ENCODE measurements at regions not wholly inside any gene's neighbourhood (a gene's known extent, or its start where the extent isn't known, plus 50 kb on each side); places are given as distances from the start of the nearest gene placed in this dataset.

DNA sequence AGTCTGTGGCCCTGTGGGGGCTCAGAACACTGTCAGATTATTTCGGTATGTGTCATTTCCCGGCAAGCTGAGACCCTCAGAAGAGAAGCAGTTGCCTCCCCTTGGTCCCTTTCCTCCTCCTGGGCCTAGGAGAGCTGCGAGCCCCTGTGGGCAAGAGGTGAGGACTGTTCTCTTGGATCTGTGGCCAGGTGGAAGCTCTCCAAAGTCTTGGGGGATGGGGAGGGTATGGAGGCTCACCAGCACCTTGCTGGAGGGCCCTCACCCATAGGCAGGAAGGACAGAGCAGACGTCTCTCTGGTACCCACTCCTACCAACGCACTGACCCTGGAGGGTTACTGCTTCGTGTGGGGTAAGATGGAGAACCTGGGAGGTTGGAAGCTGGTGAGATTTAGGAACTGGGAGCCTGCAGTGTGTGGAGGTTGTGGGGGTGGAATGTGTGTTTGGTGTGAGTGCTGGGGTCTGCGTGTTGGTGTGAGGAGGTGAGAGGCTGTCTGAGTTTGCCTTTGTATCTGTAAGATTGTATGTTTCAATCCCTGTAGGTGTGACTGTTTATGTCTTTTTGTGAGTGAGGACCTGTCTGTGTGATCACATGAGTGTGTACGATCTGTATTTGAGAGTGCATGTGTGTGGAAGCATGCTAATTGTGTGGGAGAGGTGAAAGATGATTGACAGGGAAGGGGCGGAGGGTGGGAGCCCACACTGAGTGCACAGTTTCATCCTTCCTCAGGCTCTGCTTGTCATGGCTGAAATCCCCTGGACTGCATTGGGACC, 52.4 kb upstream of the PSD2 start:
- H3K36me3 ChIP-seq (ENCODE audit: control insufficient read depth, insufficient read depth, low read length), result no peaks in the 10 kb centered on the region
- H3K4me3 ChIP-seq (ENCODE audit: low read length), result no peak overlapping the region
- H3K4me1 ChIP-seq (ENCODE audit: control insufficient read depth, insufficient read depth, low read length), result peaks cover 78% of the 10 kb centered on the region
- peaks cover 17% of the 10 kb centered on the region for H3K27me3 ChIP-seq (ENCODE audit: control insufficient read depth, insufficient read depth, low read length)
- no peaks in the 10 kb centered on the region for H3K9me3 ChIP-seq (replicated peaks; ENCODE audit: control insufficient read depth, low read depth, low read length)
- peak; percentile 3 for DNase-seq
- WGBS (ENCODE audit: insufficient coverage), result 84% methylated on average over 4 of the region's 9 CpGs
- no peak overlapping the region for H3K27ac ChIP-seq (ENCODE audit: low read length)

DNA sequence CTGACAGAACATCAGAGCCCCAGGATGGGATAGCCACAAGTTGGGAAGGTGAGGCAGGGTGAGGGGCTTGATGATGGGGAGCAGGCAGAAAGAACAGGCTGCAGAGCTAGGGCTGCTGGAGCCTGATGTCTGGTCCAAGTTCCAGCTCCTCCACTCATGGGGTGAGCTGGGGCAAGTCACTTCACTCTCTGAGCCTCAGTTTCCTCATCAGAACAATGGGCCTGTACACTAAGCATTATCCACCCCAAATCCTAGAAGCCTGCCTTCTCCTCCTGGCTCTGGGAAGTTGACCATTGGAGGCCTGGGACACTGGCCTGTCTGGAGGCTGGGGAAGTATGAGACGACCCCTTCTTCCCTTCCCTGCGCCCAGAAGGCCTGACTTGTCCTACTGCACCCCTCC, 51.8 kb upstream of the PSD2 start:
- no peaks in the 10 kb centered on the region for H3K36me3 ChIP-seq (ENCODE audit: control insufficient read depth, insufficient read depth, low read length)
- no peaks in the 10 kb centered on the region for H3K9me3 ChIP-seq (replicated peaks; ENCODE audit: control insufficient read depth, low read depth, low read length)
- DNase-seq, result no peak
- H3K27ac ChIP-seq (ENCODE audit: low read length), result peak overlapping the region; percentile 86
- no peak overlapping the region for H3K4me3 ChIP-seq (ENCODE audit: low read length)
- WGBS (ENCODE audit: insufficient coverage), result 80% methylated on average over 1 of the region's 2 CpGs
- H3K4me1 ChIP-seq (ENCODE audit: control insufficient read depth, insufficient read depth, low read length), result peaks cover 84% of the 10 kb centered on the region
- peaks cover 22% of the 10 kb centered on the region for H3K27me3 ChIP-seq (ENCODE audit: control insufficient read depth, insufficient read depth, low read length)

DNA sequence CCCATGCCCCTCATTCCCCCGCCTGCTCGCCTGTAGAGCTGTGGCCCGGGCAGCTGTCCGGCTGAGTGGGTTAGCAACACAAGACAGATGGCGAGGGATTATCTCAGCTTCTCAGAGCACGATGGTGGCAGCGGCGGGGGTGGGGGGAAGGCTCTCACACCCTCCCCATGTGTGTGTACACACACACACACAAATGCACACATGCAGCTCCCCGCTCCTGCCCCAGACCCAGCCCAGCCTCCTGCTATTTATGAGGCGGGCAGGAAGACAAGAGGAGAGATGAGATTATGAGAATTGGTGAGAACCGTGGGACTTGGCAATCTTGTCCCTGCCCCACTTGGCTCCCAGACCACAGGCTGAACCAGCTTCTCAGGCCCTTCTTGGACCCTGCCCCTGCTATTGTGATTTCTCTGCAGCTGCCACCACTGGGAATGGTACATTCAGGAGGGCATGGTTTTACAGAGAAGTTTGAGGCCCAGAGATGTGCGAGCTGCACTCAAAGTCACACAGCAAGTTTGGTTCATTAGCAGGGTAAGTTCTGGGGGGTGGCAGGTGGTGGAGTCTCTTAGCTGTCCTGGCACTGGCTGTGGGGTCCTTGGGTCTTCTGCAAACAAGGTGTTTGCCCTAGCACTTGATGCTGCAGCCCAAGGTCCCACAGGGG, 51.0 kb upstream of the PSD2 start:
- H3K9me3 ChIP-seq (replicated peaks; ENCODE audit: control insufficient read depth, low read depth, low read length), result no peaks in the 10 kb centered on the region
- peak overlapping the region; percentile 86 for H3K27ac ChIP-seq (ENCODE audit: low read length)
- H3K27me3 ChIP-seq (ENCODE audit: control insufficient read depth, insufficient read depth, low read length), result peaks cover 28% of the 10 kb centered on the region
- 53% methylated on average over 2 of the region's 12 CpGs for WGBS (ENCODE audit: insufficient coverage)
- no peak overlapping the region for H3K4me3 ChIP-seq (ENCODE audit: low read length)
- H3K36me3 ChIP-seq (ENCODE audit: control insufficient read depth, insufficient read depth, low read length), result no peaks in the 10 kb centered on the region
- peaks cover 82% of the 10 kb centered on the region for H3K4me1 ChIP-seq (ENCODE audit: control insufficient read depth, insufficient read depth, low read length)
- peak; percentile 87 for DNase-seq

DNA sequence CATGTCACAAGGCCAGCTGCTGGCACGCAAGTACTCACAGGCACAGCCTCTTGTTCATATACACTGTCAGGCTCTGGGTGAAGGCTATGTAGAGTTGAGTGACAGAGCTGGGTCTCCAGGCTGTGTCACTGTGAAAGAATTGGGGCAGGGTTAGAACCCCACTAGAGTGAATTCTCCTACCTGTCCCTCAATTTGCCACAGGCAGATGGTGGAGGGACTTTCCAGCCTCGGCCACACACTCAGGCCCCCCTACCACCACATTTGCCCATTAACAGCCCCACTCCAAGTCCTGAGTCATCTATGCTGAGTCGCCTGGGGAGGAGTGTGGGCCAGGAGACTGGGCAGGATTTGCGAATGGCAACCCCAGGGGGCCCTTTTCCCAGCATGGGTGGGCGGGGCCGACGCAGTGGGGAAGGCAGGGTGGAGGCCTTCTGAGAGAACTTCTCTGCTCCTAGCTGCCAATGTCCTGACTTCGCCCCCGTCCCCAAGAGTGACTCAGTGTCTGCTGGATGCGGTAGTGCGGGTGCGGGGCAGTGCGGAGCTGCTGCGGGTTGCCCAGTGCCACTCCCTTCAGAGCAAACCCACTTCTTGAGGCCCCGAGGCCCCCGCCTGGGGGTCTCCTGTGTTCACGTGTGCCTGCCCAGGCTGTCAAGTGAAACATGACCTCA, 50.3 kb upstream of the PSD2 start:
- peak; percentile 37 for DNase-seq
- 49% methylated on average over 8 of the region's 17 CpGs for WGBS (ENCODE audit: insufficient coverage)
- no peaks in the 10 kb centered on the region for H3K9me3 ChIP-seq (replicated peaks; ENCODE audit: control insufficient read depth, low read depth, low read length)
- peak overlapping the region; percentile 86 for H3K27ac ChIP-seq (ENCODE audit: low read length)
- peaks cover 28% of the 10 kb centered on the region for H3K27me3 ChIP-seq (ENCODE audit: control insufficient read depth, insufficient read depth, low read length)
- no peak overlapping the region for H3K4me3 ChIP-seq (ENCODE audit: low read length)
- H3K36me3 ChIP-seq (ENCODE audit: control insufficient read depth, insufficient read depth, low read length), result no peaks in the 10 kb centered on the region
- peaks cover 76% of the 10 kb centered on the region for H3K4me1 ChIP-seq (ENCODE audit: control insufficient read depth, insufficient read depth, low read length)

DNA sequence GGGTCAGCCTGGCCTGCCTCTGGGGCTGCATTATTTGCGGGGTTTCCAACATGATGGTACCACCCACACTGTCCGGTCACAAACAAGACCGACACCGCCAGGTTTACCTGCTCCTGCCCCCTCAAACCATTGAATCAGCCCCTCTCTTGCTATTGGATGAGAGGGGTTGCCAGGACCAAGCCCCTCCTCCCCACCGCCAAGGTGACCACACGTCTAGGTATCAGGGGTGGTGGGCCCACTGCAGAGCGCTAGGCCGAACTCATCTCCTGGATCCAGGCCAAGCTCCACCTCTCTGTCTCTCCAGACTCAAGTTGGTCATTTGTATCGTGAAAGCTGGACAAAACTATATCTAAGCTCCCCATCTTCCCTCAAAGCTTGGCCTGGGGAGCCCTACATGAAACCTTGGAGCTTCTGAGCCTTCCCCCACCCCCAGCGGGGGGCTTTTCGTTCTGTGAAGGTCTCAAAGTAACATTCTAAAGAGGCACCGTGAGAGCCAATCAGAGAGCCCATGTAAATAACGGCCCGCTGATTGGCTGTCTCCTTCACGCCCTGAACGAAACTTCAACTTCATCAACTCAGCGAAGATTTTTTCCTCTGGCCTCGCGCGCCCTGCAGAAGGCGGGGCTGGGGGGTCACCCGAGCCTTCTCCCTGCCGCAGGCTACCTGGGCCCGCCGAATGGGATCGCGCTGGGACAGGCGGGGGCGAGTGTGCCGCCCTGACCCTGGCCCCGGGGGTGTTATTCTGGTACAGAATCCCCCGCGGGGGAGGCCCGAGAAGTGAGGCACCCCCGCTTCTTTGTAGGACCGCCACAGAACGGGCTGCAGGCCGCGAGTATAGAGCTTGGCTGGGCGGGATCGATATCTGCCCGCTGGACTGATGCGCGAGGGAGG, 49.6 kb upstream of the PSD2 start:
- Histone ChIP-seq H3K36me3 (ENCODE audit: control insufficient read depth, insufficient read depth, low read length) (no peaks in the 10 kb centered on the region), H3K4me1 (ENCODE audit: control insufficient read depth, insufficient read depth, low read length) (peaks cover 68% of the 10 kb centered on the region), H3K4me3 (ENCODE audit: low read length) (peak overlapping the region; percentile 40), H3K27me3 (ENCODE audit: control insufficient read depth, insufficient read depth, low read length) (peaks cover 33% of the 10 kb centered on the region), H3K27ac (ENCODE audit: low read length) (peak overlapping the region; percentile 86), H3K9me3 (replicated peaks; ENCODE audit: control insufficient read depth, low read depth, low read length) (no peaks in the 10 kb centered on the region)
- peak; percentile 92 for DNase-seq
- WGBS (ENCODE audit: insufficient coverage), result 2% methylated on average over 34 of the region's 44 CpGs

Measured in muscle of leg (tissue), 3 donors.